ENCODE measurements at regions not wholly inside any gene's neighbourhood (a gene's known extent, or its start where the extent isn't known, plus 50 kb on each side); places are given as distances from the start of the nearest gene placed in this dataset.

GRCh38 chr6:126188279-126188909 lies 151.5 kb upstream of the CENPW start:
- Histone ChIP-seq H3F3A (ENCODE audit: low read length, unreplicated experiment) (no peaks in the 10 kb centered on the region), H4K20me1 (ENCODE audit: low read length) (no peaks in the 10 kb centered on the region), H3K4me1 (ENCODE audit: insufficient read depth, low read length) (peaks cover 15% of the 10 kb centered on the region), H3K9me3 (ENCODE audit: low read length) (no peaks in the 10 kb centered on the region), H3K79me2 (ENCODE audit: low read length) (no peaks in the 10 kb centered on the region), H3K9ac (ENCODE audit: low read length) (no peak overlapping the region), H3K9me2 (replicated peaks; ENCODE audit: low read length) (no peaks in the 10 kb centered on the region), H2AFZ (ENCODE audit: low read length) (no peak overlapping the region), H3K36me3 (ENCODE audit: low read depth, low read length) (no peaks in the 10 kb centered on the region), H3K4me2 (ENCODE audit: low read length) (no peak overlapping the region), H3K27ac (ENCODE audit: low read length) (peak overlapping the region; percentile 28), H3K27me3 (ENCODE audit: low read length) (no peaks in the 10 kb centered on the region), H3K4me3 (ENCODE audit: low read length) (no peak overlapping the region)
- no peak for ATAC-seq
- BruUV-seq (replicated peaks) = no TSS peak
- CTCF ChIA-PET = no interaction called here
- no peak for TF ChIP-seq EZH2phosphoT487 (IDR thresholded peaks at IDR 0.05; ENCODE audit: borderline replicate concordance, low read length)
- no peak for TF ChIP-seq EZH2 (IDR thresholded peaks at IDR 0.05; ENCODE audit: low read length, unreplicated experiment)
- POLR2A ChIA-PET (ENCODE audit: unreplicated experiment) = no interaction called here
- DNase-seq = peak; percentile 45
- intact Hi-C loops (cut with micrococcal nuclease) = no loop called here

- Histone ChIP-seq H3K4me3 (ENCODE audit: low read length) (no peak overlapping the region), H2AFZ (ENCODE audit: low read length) (no peak overlapping the region), H3K9me2 (replicated peaks; ENCODE audit: low read length) (no peaks in the 10 kb centered on the region), H3F3A (ENCODE audit: low read length, unreplicated experiment) (no peaks in the 10 kb centered on the region), H3K9me3 (ENCODE audit: low read length) (no peaks in the 10 kb centered on the region), H3K9ac (ENCODE audit: low read length) (no peak overlapping the region), H3K4me2 (ENCODE audit: low read length) (no peak overlapping the region), H3K4me1 (ENCODE audit: insufficient read depth, low read length) (no peaks in the 10 kb centered on the region), H3K79me2 (ENCODE audit: low read length) (no peaks in the 10 kb centered on the region), H3K27me3 (ENCODE audit: low read length) (no peaks in the 10 kb centered on the region), H4K20me1 (ENCODE audit: low read length) (no peaks in the 10 kb centered on the region), H3K36me3 (ENCODE audit: low read depth, low read length) (no peaks in the 10 kb centered on the region), H3K27ac (ENCODE audit: low read length) (no peak overlapping the region)
- ATAC-seq (no peak), DNase-seq (no peak)
- TF ChIP-seq EZH2phosphoT487 (IDR thresholded peaks at IDR 0.05; ENCODE audit: borderline replicate concordance, low read length) (no peak), EZH2 (IDR thresholded peaks at IDR 0.05; ENCODE audit: low read length, unreplicated experiment) (no peak), CTCF (conservative IDR thresholded peaks at IDR 0.05; ENCODE audit: low read depth, low read length) (no peak)
- intact Hi-C loops (cut with micrococcal nuclease) = no loop called here
- ChIA-PET CTCF (no interaction called here), POLR2A (ENCODE audit: unreplicated experiment) (no interaction called here)
- no TSS peak for BruUV-seq (replicated peaks)
Measured at GRCh38 chr6:126195625-126196236, 144.2 kb upstream of the CENPW start.

GRCh38 chr6:126198631-126199030 lies 141.3 kb upstream of the CENPW start:
- ChIA-PET CTCF (no interaction called here), POLR2A (ENCODE audit: unreplicated experiment) (no interaction called here)
- Histone ChIP-seq H4K20me1 (ENCODE audit: low read length) (no peaks in the 10 kb centered on the region), H3K36me3 (ENCODE audit: low read depth, low read length) (no peaks in the 10 kb centered on the region), H2AFZ (ENCODE audit: low read length) (no peak overlapping the region), H3F3A (ENCODE audit: low read length, unreplicated experiment) (no peaks in the 10 kb centered on the region), H3K9me2 (replicated peaks; ENCODE audit: low read length) (no peaks in the 10 kb centered on the region), H3K27me3 (ENCODE audit: low read length) (no peaks in the 10 kb centered on the region), H3K27ac (ENCODE audit: low read length) (no peak overlapping the region), H3K79me2 (ENCODE audit: low read length) (no peaks in the 10 kb centered on the region), H3K9me3 (ENCODE audit: low read length) (no peaks in the 10 kb centered on the region), H3K4me2 (ENCODE audit: low read length) (no peak overlapping the region), H3K4me3 (ENCODE audit: low read length) (no peak overlapping the region), H3K9ac (ENCODE audit: low read length) (no peak overlapping the region), H3K4me1 (ENCODE audit: insufficient read depth, low read length) (no peaks in the 10 kb centered on the region)
- intact Hi-C loops (cut with micrococcal nuclease) = no loop called here
- no TSS peak for BruUV-seq (replicated peaks)
- TF ChIP-seq EZH2phosphoT487 (IDR thresholded peaks at IDR 0.05; ENCODE audit: borderline replicate concordance, low read length) = no peak
- TF ChIP-seq EZH2 (IDR thresholded peaks at IDR 0.05; ENCODE audit: low read length, unreplicated experiment) = no peak
- no peak for TF ChIP-seq CTCF (conservative IDR thresholded peaks at IDR 0.05; ENCODE audit: low read depth, low read length)
- DNase-seq (no peak), ATAC-seq (no peak)
